Gastroesophageal sphincter (tissue), 3 donors: ENCODE measurements at regions not wholly inside any gene's neighbourhood (a gene's known extent, or its start where the extent isn't known, plus 50 kb on each side); places are given as distances from the start of the nearest gene placed in this dataset.

Source experiments
- EP300 ChIP-seq: sonication (generic); formaldehyde crosslinking; IDR thresholded peaks from one replicate; pipeline ENCODE4 v1.6.1; 2017; ENCODE audit warnings: antibody characterized with exemption, mild to moderate bottlenecking
- TF ChIP-seq, protein P1 (sequence below), 4 experiments: fragments of 200-600 bp in 2 of 4; fragments of 450-650 bp in 2 of 4; sonication (generic) in 1 of 4; IDR thresholded peaks; one replicate each; pipeline ENCODE4 v1.5.1; 2017 to 2019; ENCODE audit warnings: antibody characterized with exemption in 4 of 4, mild to moderate bottlenecking in 2 of 4, moderate library complexity in 2 of 4

- TF ChIP-seq, protein P1, sequence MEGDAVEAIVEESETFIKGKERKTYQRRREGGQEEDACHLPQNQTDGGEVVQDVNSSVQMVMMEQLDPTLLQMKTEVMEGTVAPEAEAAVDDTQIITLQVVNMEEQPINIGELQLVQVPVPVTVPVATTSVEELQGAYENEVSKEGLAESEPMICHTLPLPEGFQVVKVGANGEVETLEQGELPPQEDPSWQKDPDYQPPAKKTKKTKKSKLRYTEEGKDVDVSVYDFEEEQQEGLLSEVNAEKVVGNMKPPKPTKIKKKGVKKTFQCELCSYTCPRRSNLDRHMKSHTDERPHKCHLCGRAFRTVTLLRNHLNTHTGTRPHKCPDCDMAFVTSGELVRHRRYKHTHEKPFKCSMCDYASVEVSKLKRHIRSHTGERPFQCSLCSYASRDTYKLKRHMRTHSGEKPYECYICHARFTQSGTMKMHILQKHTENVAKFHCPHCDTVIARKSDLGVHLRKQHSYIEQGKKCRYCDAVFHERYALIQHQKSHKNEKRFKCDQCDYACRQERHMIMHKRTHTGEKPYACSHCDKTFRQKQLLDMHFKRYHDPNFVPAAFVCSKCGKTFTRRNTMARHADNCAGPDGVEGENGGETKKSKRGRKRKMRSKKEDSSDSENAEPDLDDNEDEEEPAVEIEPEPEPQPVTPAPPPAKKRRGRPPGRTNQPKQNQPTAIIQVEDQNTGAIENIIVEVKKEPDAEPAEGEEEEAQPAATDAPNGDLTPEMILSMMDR (IDR thresholded peaks at IDR 0.05): no peak
- TF ChIP-seq EP300: no peak
Measured at GRCh38 chr10:128304271-128304670, 178.0 kb upstream of the MKI67 start.
